ENCODE measurements at regions not wholly inside any gene's neighbourhood (a gene's known extent, or its start where the extent isn't known, plus 50 kb on each side); places are given as distances from the start of the nearest gene placed in this dataset.

DNA sequence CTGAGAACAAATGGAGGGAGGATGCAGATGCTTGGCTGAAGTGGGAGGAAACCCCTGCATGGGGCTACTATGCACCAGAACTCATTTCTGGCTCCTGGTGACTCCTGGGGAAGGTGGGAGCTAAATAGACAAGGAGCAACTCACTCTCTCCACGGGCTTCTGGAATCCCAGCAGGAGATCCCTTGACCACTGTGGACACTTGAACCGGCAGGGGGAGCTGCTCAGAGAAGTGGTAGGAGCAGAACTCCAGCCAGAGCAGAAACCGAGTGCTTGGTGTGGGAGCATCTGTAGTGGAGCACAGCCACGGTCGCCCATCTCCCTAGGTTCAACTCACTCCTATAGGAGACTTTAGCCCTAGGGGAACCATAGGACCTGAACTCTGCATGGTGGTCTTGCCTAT, 205.6 kb upstream of the GJB5 start:
- TF ChIP-seq, protein P1, sequence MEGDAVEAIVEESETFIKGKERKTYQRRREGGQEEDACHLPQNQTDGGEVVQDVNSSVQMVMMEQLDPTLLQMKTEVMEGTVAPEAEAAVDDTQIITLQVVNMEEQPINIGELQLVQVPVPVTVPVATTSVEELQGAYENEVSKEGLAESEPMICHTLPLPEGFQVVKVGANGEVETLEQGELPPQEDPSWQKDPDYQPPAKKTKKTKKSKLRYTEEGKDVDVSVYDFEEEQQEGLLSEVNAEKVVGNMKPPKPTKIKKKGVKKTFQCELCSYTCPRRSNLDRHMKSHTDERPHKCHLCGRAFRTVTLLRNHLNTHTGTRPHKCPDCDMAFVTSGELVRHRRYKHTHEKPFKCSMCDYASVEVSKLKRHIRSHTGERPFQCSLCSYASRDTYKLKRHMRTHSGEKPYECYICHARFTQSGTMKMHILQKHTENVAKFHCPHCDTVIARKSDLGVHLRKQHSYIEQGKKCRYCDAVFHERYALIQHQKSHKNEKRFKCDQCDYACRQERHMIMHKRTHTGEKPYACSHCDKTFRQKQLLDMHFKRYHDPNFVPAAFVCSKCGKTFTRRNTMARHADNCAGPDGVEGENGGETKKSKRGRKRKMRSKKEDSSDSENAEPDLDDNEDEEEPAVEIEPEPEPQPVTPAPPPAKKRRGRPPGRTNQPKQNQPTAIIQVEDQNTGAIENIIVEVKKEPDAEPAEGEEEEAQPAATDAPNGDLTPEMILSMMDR (IDR thresholded peaks at IDR 0.05; ENCODE audit: low read depth, low read length, missing input control) = peak; percentile 14
- TF ChIP-seq GABPA (IDR thresholded peaks at IDR 0.05 in 1 of 2, conservative IDR thresholded peaks at IDR 0.05 in 1 of 2) (no peak), MAX (IDR thresholded peaks at IDR 0.05) (no peak), JUND (IDR thresholded peaks at IDR 0.05) (no peak), SP1 (IDR thresholded peaks at IDR 0.05) (no peak), TAF1 (conservative IDR thresholded peaks at IDR 0.05) (no peak), YY1 (IDR thresholded peaks at IDR 0.05) (no peak), FOXA1 (IDR thresholded peaks at IDR 0.05) (no peak), ZBTB33 (IDR thresholded peaks at IDR 0.05) (no peak), REST (IDR thresholded peaks at IDR 0.05) (no peak)
- TF ChIP-seq, protein P2, sequence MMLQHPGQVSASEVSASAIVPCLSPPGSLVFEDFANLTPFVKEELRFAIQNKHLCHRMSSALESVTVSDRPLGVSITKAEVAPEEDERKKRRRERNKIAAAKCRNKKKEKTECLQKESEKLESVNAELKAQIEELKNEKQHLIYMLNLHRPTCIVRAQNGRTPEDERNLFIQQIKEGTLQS (IDR thresholded peaks at IDR 0.05) = no peak

All from liver (tissue), 3 donors.